ENCODE measurements at regions not wholly inside any gene's neighbourhood (a gene's known extent, or its start where the extent isn't known, plus 50 kb on each side); places are given as distances from the start of the nearest gene placed in this dataset.
A peak's percentile ranks its signal among the peaks of the same experiment; 100 is the strongest.
"Not testable (repeated sequence)": the region's sequence is repeated elsewhere in the genome, so short reads cannot be mapped to it uniquely, and the experiment has no call there.

- DNase-seq (ENCODE audit: low spot score): not testable (repeated sequence)
Observed at GRCh38 chr1:99444211-99444927, 180.1 kb downstream of the PLPPR4 start.

GRCh38 chr1:99445071-99445470, 180.8 kb downstream of the PLPPR4 start:
- no peak for DNase-seq (ENCODE audit: low spot score)

GRCh38 chr1:99445486-99445885, 181.2 kb downstream of the PLPPR4 start:
- no peak for DNase-seq (ENCODE audit: low spot score)

GRCh38 chr1:99447721-99448120, 183.4 kb downstream of the PLPPR4 start:
- DNase-seq (ENCODE audit: low spot score): no peak

GRCh38 chr1:99455760-99456159, 190.2 kb upstream of the PALMD start:
- no peak for DNase-seq (ENCODE audit: low spot score)

- no peak for DNase-seq (ENCODE audit: low spot score)
Observed at GRCh38 chr1:99456536-99456935, 189.4 kb upstream of the PALMD start.

- no peak for DNase-seq (ENCODE audit: low spot score)
Observed at GRCh38 chr1:99457381-99458165, 188.3 kb upstream of the PALMD start.

- no peak for DNase-seq (ENCODE audit: low spot score)
Observed at GRCh38 chr1:99461499-99461898, 184.4 kb upstream of the PALMD start.

- no peak for DNase-seq (ENCODE audit: low spot score)
Observed at GRCh38 chr1:99464738-99465137, 181.2 kb upstream of the PALMD start.

GRCh38 chr1:99465176-99465900, 180.6 kb upstream of the PALMD start:
- DNase-seq (ENCODE audit: low spot score): no peak

GRCh38 chr1:99467645-99468044, 178.3 kb upstream of the PALMD start:
- DNase-seq (ENCODE audit: low spot score): no peak

- DNase-seq (ENCODE audit: low spot score): no peak
Observed at GRCh38 chr1:99469550-99469971, 176.4 kb upstream of the PALMD start.

GRCh38 chr1:99472893-99473292, 173.0 kb upstream of the PALMD start:
- DNase-seq (ENCODE audit: low spot score): no peak

GRCh38 chr1:99474350-99474893, 171.5 kb upstream of the PALMD start:
- DNase-seq (ENCODE audit: low spot score): no peak

GRCh38 chr1:99476058-99476457, 169.9 kb upstream of the PALMD start:
- no peak for DNase-seq (ENCODE audit: low spot score)

- DNase-seq (ENCODE audit: low spot score): peak; percentile 9
Observed at GRCh38 chr1:99481391-99481996, 164.4 kb upstream of the PALMD start.

- no peak for DNase-seq (ENCODE audit: low spot score)
Observed at GRCh38 chr1:99482286-99482685, 163.6 kb upstream of the PALMD start.

- no peak for DNase-seq (ENCODE audit: low spot score)
Observed at GRCh38 chr1:99482750-99483149, 163.2 kb upstream of the PALMD start.

GRCh38 chr1:99490031-99490430, 155.9 kb upstream of the PALMD start:
- no peak for DNase-seq (ENCODE audit: low spot score)

GRCh38 chr1:99496067-99496466, 149.8 kb upstream of the PALMD start:
- DNase-seq (ENCODE audit: low spot score): no peak

- no peak for DNase-seq (ENCODE audit: low spot score)
Observed at GRCh38 chr1:99497690-99498089, 148.2 kb upstream of the PALMD start.

- DNase-seq (ENCODE audit: low spot score): no peak
Observed at GRCh38 chr1:99500541-99500940, 145.4 kb upstream of the PALMD start.
